Nephron progenitor cell (in vitro differentiated cells): ENCODE measurements at regions not wholly inside any gene's neighbourhood (a gene's known extent, or its start where the extent isn't known, plus 50 kb on each side); places are given as distances from the start of the nearest gene placed in this dataset.

Source experiments
- DNase-seq: peaks from one replicate; pipeline ENCODE4 v3.0.0; 2021
- H3K27ac Mint-ChIP-seq: 2 replicates; pipeline ENCODE4 v1.8.0; 2021; ENCODE audit warnings: mild to moderate bottlenecking, moderate library complexity, mixed read lengths
- H3K27me3 Mint-ChIP-seq: 2 replicates; pipeline ENCODE4 v1.8.0; 2021; ENCODE audit warnings: mild to moderate bottlenecking, low read depth, mixed read lengths; ENCODE audit not compliant: poor library complexity
- H3K36me3 Mint-ChIP-seq: 2 replicates; pipeline ENCODE4 v1.8.0; 2021; ENCODE audit warnings: low read depth, mixed read lengths
- H3K4me1 Mint-ChIP-seq: 2 replicates; pipeline ENCODE4 v1.8.0; 2021; ENCODE audit warnings: mixed read lengths
- H3K4me3 Mint-ChIP-seq: 2 replicates; pipeline ENCODE4 v1.8.0; 2021; ENCODE audit warnings: mild to moderate bottlenecking, moderate library complexity, mixed read lengths
- H3K9me3 Mint-ChIP-seq: 2 replicates; pipeline ENCODE4 v1.8.0; 2021; ENCODE audit warnings: mild to moderate bottlenecking, moderate library complexity, mixed read lengths
- CTCF ChIP-seq: fragments of 200-600 bp; sonication (generic); IDR thresholded peaks from 2 replicates; pipeline ENCODE4 v1.5.0; 2021; ENCODE audit warnings: antibody characterized with exemption

DNA sequence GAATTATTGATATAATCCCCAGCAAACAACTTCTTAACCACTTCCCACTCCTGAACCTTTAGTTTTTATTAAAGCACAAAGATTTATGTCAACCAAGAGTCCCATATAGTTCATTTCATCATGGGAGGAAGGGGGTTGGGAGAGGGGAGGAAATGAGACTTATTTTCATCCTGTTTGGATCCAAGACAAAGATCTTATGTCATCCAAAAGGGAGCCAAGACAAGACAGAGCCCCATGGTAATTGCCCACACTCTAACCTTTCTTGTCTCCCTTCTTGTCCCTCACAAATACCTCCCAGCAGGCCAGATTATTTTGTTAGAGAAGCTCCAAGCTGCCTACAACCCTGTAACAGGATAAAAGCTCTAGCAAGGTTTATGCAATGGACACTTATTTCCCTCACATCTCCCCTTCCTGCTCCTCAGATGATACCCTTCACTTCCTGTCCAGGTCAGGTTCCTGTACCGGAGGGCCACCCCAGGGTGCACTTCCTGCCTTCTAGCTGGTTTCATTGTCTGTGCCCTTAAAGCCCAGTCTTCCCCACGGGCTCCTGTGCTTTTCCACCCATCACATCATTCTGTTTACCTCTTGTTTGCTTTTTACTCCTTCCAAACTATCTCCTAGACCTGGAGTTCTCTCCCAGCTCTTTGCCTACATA lies 123.7 kb upstream of the MDM1 start:
- Mint-ChIP-seq H3K9me3 (peaks cover 4% of the 10 kb centered on the region), H3K4me1 (peaks cover 29% of the 10 kb centered on the region), H3K27me3 (no peaks in the 10 kb centered on the region), H3K4me3 (peak overlapping the region; percentile 0), H3K27ac (peak overlapping the region; percentile 70), H3K36me3 (no peaks in the 10 kb centered on the region)
- TF ChIP-seq CTCF, result no peak
- no peak for DNase-seq

- no peak overlapping the region for H3K4me3 Mint-ChIP-seq
- no peaks in the 10 kb centered on the region for H3K36me3 Mint-ChIP-seq
- no peak for DNase-seq
- H3K27me3 Mint-ChIP-seq, result no peaks in the 10 kb centered on the region
- TF ChIP-seq CTCF, result no peak
- H3K9me3 Mint-ChIP-seq, result peaks cover 4% of the 10 kb centered on the region
- peaks cover 26% of the 10 kb centered on the region for H3K4me1 Mint-ChIP-seq
- no peak overlapping the region for H3K27ac Mint-ChIP-seq
Measured at GRCh38 chr12:68458866-68459265, 126.7 kb upstream of the MDM1 start.

GRCh38 chr12:68460236-68460635 lies 128.1 kb upstream of the MDM1 start:
- Mint-ChIP-seq H3K36me3 (no peaks in the 10 kb centered on the region), H3K27me3 (no peaks in the 10 kb centered on the region), H3K27ac (no peak overlapping the region), H3K4me1 (peaks cover 15% of the 10 kb centered on the region), H3K9me3 (peaks cover 4% of the 10 kb centered on the region), H3K4me3 (no peak overlapping the region)
- no peak for TF ChIP-seq CTCF
- DNase-seq, result no peak

- Mint-ChIP-seq H3K4me1 (peaks cover 1% of the 10 kb centered on the region), H3K27ac (no peak overlapping the region), H3K27me3 (peaks cover 6% of the 10 kb centered on the region), H3K9me3 (peaks cover 4% of the 10 kb centered on the region), H3K4me3 (no peak overlapping the region), H3K36me3 (no peaks in the 10 kb centered on the region)
- TF ChIP-seq CTCF, result no peak
- DNase-seq, result no peak
Measured at GRCh38 chr12:68461645-68462044, 129.5 kb upstream of the MDM1 start.

DNA sequence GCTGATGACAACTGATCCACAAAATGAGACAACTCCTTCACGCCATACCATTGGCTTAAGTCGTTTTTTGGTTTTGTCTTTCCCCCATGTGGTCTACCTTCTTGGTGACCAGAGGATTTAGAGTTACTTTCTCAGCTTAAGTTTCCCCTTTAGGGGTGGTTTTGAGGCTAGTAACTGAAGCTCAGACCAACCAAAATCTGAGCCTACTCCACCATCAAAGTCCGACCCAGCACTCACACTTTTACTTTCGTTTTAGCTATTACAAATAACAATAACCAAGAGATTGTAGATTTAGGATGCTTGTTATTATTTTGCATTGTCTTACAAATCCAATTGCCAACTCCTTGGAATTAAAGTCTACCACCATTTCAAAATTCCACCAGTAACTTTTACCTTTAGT lies 130.6 kb upstream of the MDM1 start:
- Mint-ChIP-seq H3K36me3 (no peaks in the 10 kb centered on the region), H3K4me3 (no peak overlapping the region), H3K27ac (no peak overlapping the region), H3K27me3 (peaks cover 6% of the 10 kb centered on the region), H3K4me1 (no peaks in the 10 kb centered on the region), H3K9me3 (no peaks in the 10 kb centered on the region)
- DNase-seq, result no peak
- no peak for TF ChIP-seq CTCF

GRCh38 chr12:68465227-68465626 lies 133.1 kb upstream of the MDM1 start:
- Mint-ChIP-seq H3K27ac (no peak overlapping the region), H3K9me3 (no peaks in the 10 kb centered on the region)

More at GRCh38 chr12:68465227-68465626, 133.1 kb upstream of the MDM1 start:
- no peak overlapping the region for H3K4me3 Mint-ChIP-seq
- H3K27me3 Mint-ChIP-seq, result peaks cover 6% of the 10 kb centered on the region
- no peak for TF ChIP-seq CTCF
- DNase-seq, result no peak
- no peaks in the 10 kb centered on the region for H3K36me3 Mint-ChIP-seq
- no peaks in the 10 kb centered on the region for H3K4me1 Mint-ChIP-seq
